Astrocyte of the spinal cord (primary cell): ENCODE measurements at regions not wholly inside any gene's neighbourhood (a gene's known extent, or its start where the extent isn't known, plus 50 kb on each side); places are given as distances from the start of the nearest gene placed in this dataset.

ENCODE experiments used
- DNase-seq: peaks from one replicate; pipeline ENCODE4 v3.0.0; 2011; ENCODE audit warnings: low read depth, low spot score
- H3K4me3 ChIP-seq: 2 replicates; pipeline ENCODE4 v1.5.1; 2011; ENCODE audit warnings: low read depth, mild to moderate bottlenecking, low read length, moderate library complexity
- CTCF ChIP-seq: IDR thresholded peaks from 2 replicates; pipeline ENCODE4 v1.5.1; 2012; ENCODE audit warnings: low read depth, mild to moderate bottlenecking, low read length, inconsistent platforms
- in situ Hi-C: cut with HindIII; loops from 2 replicates; pipeline ENCODE4 v1.10.0; 2017; ENCODE audit warnings: low sequenced_read_pairs

GRCh38 chr2:160721089-160722040 lies 227.8 kb upstream of the RBMS1 start:
- TF ChIP-seq CTCF = no peak
- no peak for DNase-seq
- in situ Hi-C loops = no loop called here
- H3K4me3 ChIP-seq = no peak overlapping the region

GRCh38 chr2:160726046-160726445 lies 232.4 kb upstream of the RBMS1 start:
- no peak overlapping the region for H3K4me3 ChIP-seq
- in situ Hi-C loops = no loop called here
- TF ChIP-seq CTCF = no peak
- DNase-seq = no peak

GRCh38 chr2:160730296-160730995 lies 236.8 kb upstream of the RBMS1 start:
- in situ Hi-C loops = no loop called here
- DNase-seq = no peak
- H3K4me3 ChIP-seq = no peak overlapping the region
- TF ChIP-seq CTCF = no peak

- DNase-seq = no peak
- in situ Hi-C loops = no loop called here
- no peak for TF ChIP-seq CTCF
- H3K4me3 ChIP-seq = no peak overlapping the region
Observed at GRCh38 chr2:160731415-160731814, 237.8 kb upstream of the RBMS1 start.

- no peak overlapping the region for H3K4me3 ChIP-seq
- no peak for DNase-seq
- in situ Hi-C loops = no loop called here
- no peak for TF ChIP-seq CTCF
Observed at GRCh38 chr2:160731856-160732255, 238.2 kb upstream of the RBMS1 start.

- no peak for DNase-seq
- in situ Hi-C loops = no loop called here
- TF ChIP-seq CTCF = no peak
- no peak overlapping the region for H3K4me3 ChIP-seq
Observed at GRCh38 chr2:160735696-160736095, 242.1 kb upstream of the RBMS1 start.
